Choroid plexus epithelial cell (primary cell): ENCODE measurements at regions not wholly inside any gene's neighbourhood (a gene's known extent, or its start where the extent isn't known, plus 50 kb on each side); places are given as distances from the start of the nearest gene placed in this dataset.

Source experiments
- DNase-seq: peaks from one replicate; pipeline ENCODE4 v3.0.0-alpha.2; 2010; ENCODE audit warnings: low read depth
- H3K4me3 ChIP-seq: 2 replicates; pipeline ENCODE4 v1.5.1; 2011; ENCODE audit warnings: low read depth, mild to moderate bottlenecking, control low read depth, low read length, moderate library complexity
- CTCF ChIP-seq: conservative IDR thresholded peaks from 2 replicates; pipeline ENCODE4 v1.5.1; 2011; ENCODE audit warnings: low read depth, mild to moderate bottlenecking, control low read depth, inconsistent platforms, low read length, moderate library complexity

GRCh38 chr21:14697769-14698168, 151.7 kb upstream of the SAMSN1 start:
- no peak for TF ChIP-seq CTCF
- H3K4me3 ChIP-seq: no peak overlapping the region
- DNase-seq: no peak

- no peak overlapping the region for H3K4me3 ChIP-seq
- TF ChIP-seq CTCF: no peak
- DNase-seq: no peak
Observed at GRCh38 chr21:14694817-14695216, 148.7 kb upstream of the SAMSN1 start.

GRCh38 chr21:14693997-14694396, 147.9 kb upstream of the SAMSN1 start:
- no peak overlapping the region for H3K4me3 ChIP-seq
- no peak for TF ChIP-seq CTCF
- DNase-seq: no peak

GRCh38 chr21:14691914-14692313, 145.8 kb upstream of the SAMSN1 start:
- no peak for DNase-seq
- no peak for TF ChIP-seq CTCF
- no peak overlapping the region for H3K4me3 ChIP-seq

- peak; percentile 21 for DNase-seq
- no peak overlapping the region for H3K4me3 ChIP-seq
- TF ChIP-seq CTCF: no peak
Observed at GRCh38 chr21:14690886-14691285, 144.8 kb upstream of the SAMSN1 start.

GRCh38 chr21:14688936-14689335, 142.8 kb upstream of the SAMSN1 start:
- H3K4me3 ChIP-seq: no peak overlapping the region
- no peak for TF ChIP-seq CTCF
- DNase-seq: no peak

GRCh38 chr21:14688412-14688811, 142.3 kb upstream of the SAMSN1 start:
- no peak overlapping the region for H3K4me3 ChIP-seq
- no peak for DNase-seq
- TF ChIP-seq CTCF: no peak
